ENCODE measurements at regions not wholly inside any gene's neighbourhood (a gene's known extent, or its start where the extent isn't known, plus 50 kb on each side); places are given as distances from the start of the nearest gene placed in this dataset.
A peak's percentile ranks its signal among the peaks of the same experiment; 100 is the strongest.

GRCh38 chr5:138664276-138664943, 88.8 kb upstream of the CTNNA1 start:
- peak; percentile 24 to 67 for DNase-seq

GRCh38 chr5:138663561-138663960, 88.4 kb upstream of the HSPA9 start:
- no peak for DNase-seq

GRCh38 chr5:138663009-138663408, 87.8 kb upstream of the HSPA9 start:
- no peak for DNase-seq

- DNase-seq, result no peak
Observed at GRCh38 chr5:138662599-138662998, 87.4 kb upstream of the HSPA9 start.

GRCh38 chr5:138661991-138662434, 86.8 kb upstream of the HSPA9 start:
- DNase-seq, result no peak

- DNase-seq, result no peak
Observed at GRCh38 chr5:138661291-138661960, 86.2 kb upstream of the HSPA9 start.

- peak in 1 of 2 experiments; percentile 41 for DNase-seq
Observed at GRCh38 chr5:138660051-138660572, 84.9 kb upstream of the HSPA9 start.

GRCh38 chr5:138659561-138659960, 84.4 kb upstream of the HSPA9 start:
- DNase-seq, result no peak

GRCh38 chr5:138659121-138659520, 83.9 kb upstream of the HSPA9 start:
- DNase-seq, result no peak

- DNase-seq, result no peak
Observed at GRCh38 chr5:138658676-138659075, 83.5 kb upstream of the HSPA9 start.

- no peak for DNase-seq
Observed at GRCh38 chr5:138657360-138657759, 82.2 kb upstream of the HSPA9 start.

GRCh38 chr5:138656916-138657315, 81.7 kb upstream of the HSPA9 start:
- DNase-seq, result no peak

- DNase-seq, result no peak
Observed at GRCh38 chr5:138655530-138656190, 80.5 kb upstream of the HSPA9 start.

- DNase-seq, result peak in 1 of 2 experiments; percentile 5
Observed at GRCh38 chr5:138654281-138654867, 79.2 kb upstream of the HSPA9 start.

GRCh38 chr5:138653502-138653901, 78.3 kb upstream of the HSPA9 start:
- peak in 1 of 2 experiments; percentile 57 for DNase-seq

- no peak for DNase-seq
Observed at GRCh38 chr5:138651767-138652117, 76.5 kb upstream of the HSPA9 start.

GRCh38 chr5:138651058-138651766, 76.0 kb upstream of the HSPA9 start:
- DNase-seq, result no peak

- no peak for DNase-seq
Observed at GRCh38 chr5:138650196-138650595, 75.0 kb upstream of the HSPA9 start.

GRCh38 chr5:138649775-138650174, 74.6 kb upstream of the HSPA9 start:
- peak; percentile 75 to 85 for DNase-seq

- DNase-seq, result peak; percentile 75 to 80
Observed at GRCh38 chr5:138649316-138649720, 74.1 kb upstream of the HSPA9 start.

- DNase-seq, result no peak
Observed at GRCh38 chr5:138648841-138649240, 73.6 kb upstream of the HSPA9 start.

- peak in 1 of 2 experiments; percentile 28 for DNase-seq
Observed at GRCh38 chr5:138647794-138648410, 72.7 kb upstream of the HSPA9 start.
